HL-60 (cell line): ENCODE measurements at regions not wholly inside any gene's neighbourhood (a gene's known extent, or its start where the extent isn't known, plus 50 kb on each side); places are given as distances from the start of the nearest gene placed in this dataset.

ENCODE experiments used
- DNase-seq, 2 experiments: peaks; one replicate each; pipeline ENCODE4 v3.0.0-alpha.2; 2010 to 2020; ENCODE audit warnings: low read depth in 1 of 2, low spot score in 1 of 2
- H3K27ac ChIP-seq: fragments of 250-450 bp; sonication (Bioruptor Pico); replicated peaks from 2 replicates; pipeline ENCODE4 v1.5.1; 2020; ENCODE audit warnings: mild to moderate bottlenecking, moderate library complexity
- H3K27me3 ChIP-seq: fragments of 250-450 bp; sonication (Bioruptor Pico); 2 replicates; pipeline ENCODE4 v1.5.1; 2021; ENCODE audit warnings: mild to moderate bottlenecking, moderate library complexity; ENCODE audit not compliant: insufficient read depth, poor library complexity, severe bottlenecking
- H3K4me3 ChIP-seq: replicated peaks from 2 replicates; pipeline ENCODE4 v1.5.1; 2011; ENCODE audit warnings: mild to moderate bottlenecking, control low read depth, low read length; ENCODE audit not compliant: insufficient read depth
- CTCF ChIP-seq: IDR thresholded peaks from one replicate; pipeline ENCODE4 v1.5.1; 2011; ENCODE audit warnings: low read length, control low read depth, inconsistent platforms; ENCODE audit not compliant: insufficient read depth
- GABPA ChIP-seq: IDR thresholded peaks from 2 replicates; pipeline ENCODE4 v1.6.1; 2012; ENCODE audit warnings: low read depth
- POLR2AphosphoS5 ChIP-seq: IDR thresholded peaks from 2 replicates; pipeline ENCODE4 v1.6.1; 2012; ENCODE audit warnings: low read depth
- REST ChIP-seq: IDR thresholded peaks from 2 replicates; pipeline ENCODE4 v1.6.1; 2012; ENCODE audit warnings: low read depth; ENCODE audit not compliant: insufficient replicate concordance
- SPI1 ChIP-seq: IDR thresholded peaks from 2 replicates; pipeline ENCODE4 v1.6.1; 2012; ENCODE audit warnings: low read depth, mild to moderate bottlenecking, borderline replicate concordance

- H3K4me3 ChIP-seq = no peak overlapping the region
- TF ChIP-seq REST = no peak
- no peak for DNase-seq
- H3K27me3 ChIP-seq = no peaks in the 10 kb centered on the region
- H3K27ac ChIP-seq = no peak overlapping the region
Observed at GRCh38 chr12:12016284-12017100, 54.2 kb upstream of the BCL2L14 start.

DNA sequence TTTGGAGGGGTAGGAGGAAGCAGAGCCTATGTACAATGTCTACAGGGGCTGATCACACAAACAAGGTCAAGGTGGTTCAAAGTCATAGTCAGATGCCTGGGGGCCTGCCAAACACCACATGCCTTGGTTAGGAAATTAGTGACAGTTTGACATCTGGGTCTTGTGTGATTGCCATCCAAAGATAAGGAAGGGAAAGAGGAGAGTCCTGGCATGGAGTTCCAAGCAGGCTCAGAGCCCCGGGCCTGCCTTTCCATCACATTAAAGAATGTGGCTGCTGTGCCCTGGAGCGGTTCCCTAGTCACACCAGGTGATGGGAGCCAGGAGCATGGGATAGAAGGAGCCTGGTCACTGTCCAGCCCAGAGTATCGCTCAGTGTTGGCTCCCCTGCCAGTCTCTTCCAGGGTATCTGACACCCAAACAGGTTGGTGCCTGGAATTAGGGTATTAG lies 53.6 kb upstream of the BCL2L14 start:
- Histone ChIP-seq H3K27me3 (no peaks in the 10 kb centered on the region), H3K27ac (no peak overlapping the region), H3K4me3 (no peak overlapping the region)
- TF ChIP-seq POLR2AphosphoS5 = no peak
- no peak for TF ChIP-seq SPI1
- TF ChIP-seq GABPA = no peak
- no peak for TF ChIP-seq REST
- no peak for TF ChIP-seq CTCF
- DNase-seq = no peak

DNA sequence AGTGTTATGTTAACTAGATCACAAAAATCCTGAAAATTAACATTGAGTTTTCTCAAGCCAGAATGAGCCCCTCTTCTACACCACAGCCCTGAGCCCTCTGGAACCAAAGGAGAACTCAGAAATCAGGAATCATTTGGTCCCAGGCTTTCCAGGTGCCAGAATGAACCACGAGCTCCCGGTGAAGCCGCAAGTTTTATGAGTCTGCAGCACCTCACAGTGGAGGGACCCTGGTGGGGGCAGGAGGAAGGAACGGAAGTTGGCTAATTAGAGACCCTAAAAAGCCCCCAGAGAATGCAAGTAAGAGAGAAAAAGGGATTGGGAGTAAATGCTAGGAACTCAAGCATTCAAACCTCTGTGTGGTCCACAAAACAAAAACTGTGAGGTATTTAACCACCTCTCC lies 52.9 kb upstream of the BCL2L14 start:
- Histone ChIP-seq H3K4me3 (no peak overlapping the region), H3K27ac (no peak overlapping the region), H3K27me3 (no peaks in the 10 kb centered on the region)
- no peak for TF ChIP-seq SPI1
- no peak for TF ChIP-seq CTCF
- TF ChIP-seq REST = no peak
- no peak for TF ChIP-seq POLR2AphosphoS5
- no peak for TF ChIP-seq GABPA
- DNase-seq = no peak
